AG09319 (cell line): ENCODE measurements at regions not wholly inside any gene's neighbourhood (a gene's known extent, or its start where the extent isn't known, plus 50 kb on each side); places are given as distances from the start of the nearest gene placed in this dataset.
"Not testable (repeated sequence)": the region's sequence is repeated elsewhere in the genome, so short reads cannot be mapped to it uniquely, and the experiment has no call there.

ENCODE experiments used
- DNase-seq: peaks from one replicate; pipeline ENCODE4 v3.0.0-alpha.2; 2010; ENCODE audit warnings: low read depth; ENCODE audit errors: extremely low read depth
- TF ChIP-seq, protein P1 (sequence below): IDR thresholded peaks from 2 replicates; pipeline ENCODE4 v1.5.1; 2011; ENCODE audit warnings: low read depth, mild to moderate bottlenecking, inconsistent platforms, low read length, moderate library complexity

DNA sequence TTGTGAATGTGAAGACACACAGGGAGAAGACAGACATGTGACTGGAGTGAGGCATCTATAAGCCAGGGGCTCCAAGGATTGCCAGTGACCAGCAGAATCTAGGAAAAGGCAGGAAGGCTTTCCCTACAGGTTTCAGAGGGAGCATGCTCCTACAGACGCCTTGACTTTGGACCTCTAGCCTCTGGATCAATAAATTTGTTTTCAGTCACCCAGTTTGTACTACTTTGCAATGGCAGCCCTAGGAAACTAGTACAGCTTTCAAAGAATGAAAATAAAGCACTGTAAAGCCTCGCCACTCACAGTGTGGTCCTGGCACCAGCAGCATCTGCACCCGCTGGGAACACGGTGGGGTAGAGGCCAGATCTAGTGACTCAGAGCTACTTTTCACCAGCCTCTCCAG, 510.0 kb downstream of the LTN1 start:
- DNase-seq = no peak
- TF ChIP-seq, protein P1, sequence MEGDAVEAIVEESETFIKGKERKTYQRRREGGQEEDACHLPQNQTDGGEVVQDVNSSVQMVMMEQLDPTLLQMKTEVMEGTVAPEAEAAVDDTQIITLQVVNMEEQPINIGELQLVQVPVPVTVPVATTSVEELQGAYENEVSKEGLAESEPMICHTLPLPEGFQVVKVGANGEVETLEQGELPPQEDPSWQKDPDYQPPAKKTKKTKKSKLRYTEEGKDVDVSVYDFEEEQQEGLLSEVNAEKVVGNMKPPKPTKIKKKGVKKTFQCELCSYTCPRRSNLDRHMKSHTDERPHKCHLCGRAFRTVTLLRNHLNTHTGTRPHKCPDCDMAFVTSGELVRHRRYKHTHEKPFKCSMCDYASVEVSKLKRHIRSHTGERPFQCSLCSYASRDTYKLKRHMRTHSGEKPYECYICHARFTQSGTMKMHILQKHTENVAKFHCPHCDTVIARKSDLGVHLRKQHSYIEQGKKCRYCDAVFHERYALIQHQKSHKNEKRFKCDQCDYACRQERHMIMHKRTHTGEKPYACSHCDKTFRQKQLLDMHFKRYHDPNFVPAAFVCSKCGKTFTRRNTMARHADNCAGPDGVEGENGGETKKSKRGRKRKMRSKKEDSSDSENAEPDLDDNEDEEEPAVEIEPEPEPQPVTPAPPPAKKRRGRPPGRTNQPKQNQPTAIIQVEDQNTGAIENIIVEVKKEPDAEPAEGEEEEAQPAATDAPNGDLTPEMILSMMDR = no peak

DNA sequence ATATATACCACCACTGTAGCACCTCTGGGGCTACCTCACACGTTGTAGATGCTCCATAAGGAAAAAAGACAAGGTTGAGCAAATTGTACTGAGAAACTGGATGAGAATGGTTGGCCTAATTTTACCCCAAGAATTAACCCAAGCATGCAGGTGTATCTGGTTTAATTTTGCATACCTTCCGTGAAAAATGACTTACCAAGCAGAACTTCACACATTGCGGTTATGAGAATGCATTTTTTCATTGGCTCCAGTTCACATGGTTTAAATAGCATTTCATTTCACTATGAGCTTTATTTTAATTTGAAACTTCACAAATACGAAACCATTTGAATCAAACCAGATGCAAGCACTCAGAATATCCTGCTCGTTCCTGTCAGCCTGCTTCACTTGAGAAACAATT, 512.2 kb downstream of the LTN1 start:
- TF ChIP-seq, protein P1 = no peak
- no peak for DNase-seq

DNA sequence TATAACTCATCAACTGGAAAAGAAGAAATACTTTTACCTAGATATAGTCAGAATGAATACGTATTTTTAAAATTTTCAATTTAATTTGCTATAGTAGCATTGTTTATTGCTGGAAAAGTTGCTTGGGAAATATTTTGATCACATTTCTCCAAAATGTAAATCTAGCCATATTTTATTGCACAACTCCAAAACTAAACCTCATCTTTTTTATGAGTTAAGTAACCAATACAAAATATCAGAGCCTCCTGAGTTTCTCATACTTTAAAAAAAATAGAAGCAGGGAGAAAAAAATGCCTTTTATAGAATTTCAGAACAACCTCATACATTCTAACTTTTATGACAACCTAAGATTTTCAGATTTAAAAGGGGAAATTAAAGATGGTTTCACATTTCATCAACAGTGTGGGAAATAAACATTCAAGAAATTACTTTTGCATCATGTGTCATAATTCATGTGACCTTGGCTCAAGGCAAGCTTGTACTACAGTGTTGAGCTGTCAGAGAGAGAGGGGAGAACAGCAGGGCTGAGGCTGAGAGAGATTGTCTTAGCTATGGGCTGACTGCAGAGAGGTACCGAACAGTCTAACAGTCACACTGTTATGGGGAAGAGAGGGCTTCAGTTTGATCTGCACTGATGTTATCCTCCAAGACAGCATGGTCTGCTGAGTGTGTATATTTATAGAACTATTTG, 519.0 kb downstream of the LTN1 start:
- TF ChIP-seq, protein P1 = no peak
- no peak for DNase-seq

DNA sequence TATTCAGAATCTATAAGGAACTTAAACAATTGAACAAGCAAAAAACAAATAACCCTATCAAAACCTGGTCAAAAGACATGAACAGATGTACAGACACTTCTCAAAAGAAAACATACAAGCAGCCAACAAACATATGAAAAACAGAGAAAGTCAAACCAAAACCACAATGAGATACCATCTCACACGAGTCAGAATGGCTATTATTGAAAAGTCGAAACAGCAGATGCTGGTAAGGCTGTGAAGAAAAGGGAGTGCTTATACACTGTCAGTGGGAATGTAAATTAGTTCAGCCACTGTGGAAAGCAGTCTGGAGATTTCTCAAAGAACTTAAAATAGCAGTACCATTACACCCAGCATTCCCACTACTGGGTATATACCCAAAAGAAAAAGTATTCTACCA, 520.1 kb downstream of the LTN1 start:
- DNase-seq = not testable (repeated sequence)

DNA sequence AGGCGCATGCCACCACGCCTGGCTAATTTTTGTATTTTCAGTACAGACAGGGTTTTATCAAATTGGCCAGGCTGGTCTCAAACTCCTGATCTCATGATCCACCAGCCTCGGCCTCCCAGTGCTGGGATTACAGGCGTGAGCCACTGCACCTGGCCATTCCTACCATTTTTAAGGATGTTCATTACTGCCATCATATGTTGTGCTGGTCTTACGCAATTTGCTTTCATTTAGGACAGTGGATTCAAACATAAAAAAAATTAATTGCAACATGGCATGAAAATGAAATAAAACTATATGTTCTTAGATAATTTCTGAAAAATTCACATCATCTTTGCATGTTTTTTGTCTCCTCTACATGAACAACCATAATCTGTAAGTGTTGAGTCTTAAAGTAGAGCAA, 527.7 kb downstream of the LTN1 start:
- no peak for DNase-seq
- TF ChIP-seq, protein P1 = no peak

DNA sequence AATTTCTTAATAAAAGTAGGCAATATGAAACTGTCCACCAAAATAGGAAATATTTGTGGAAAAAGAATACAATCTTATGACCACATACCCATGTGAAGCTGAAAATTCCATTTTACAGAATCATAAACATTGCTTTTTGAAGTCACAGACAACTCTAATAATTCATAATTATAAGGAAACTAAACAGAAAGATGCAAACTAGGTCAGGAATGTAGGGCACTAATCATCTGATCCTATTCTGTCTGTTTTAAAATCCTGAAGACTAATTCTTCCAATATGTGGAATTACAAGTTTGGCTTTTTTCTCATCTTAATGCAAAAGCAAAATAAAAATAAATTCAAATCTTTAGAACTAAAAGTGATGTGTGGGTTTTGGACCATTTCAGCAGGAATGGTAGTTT, 528.6 kb downstream of the LTN1 start:
- no peak for DNase-seq
- TF ChIP-seq, protein P1 = no peak

DNA sequence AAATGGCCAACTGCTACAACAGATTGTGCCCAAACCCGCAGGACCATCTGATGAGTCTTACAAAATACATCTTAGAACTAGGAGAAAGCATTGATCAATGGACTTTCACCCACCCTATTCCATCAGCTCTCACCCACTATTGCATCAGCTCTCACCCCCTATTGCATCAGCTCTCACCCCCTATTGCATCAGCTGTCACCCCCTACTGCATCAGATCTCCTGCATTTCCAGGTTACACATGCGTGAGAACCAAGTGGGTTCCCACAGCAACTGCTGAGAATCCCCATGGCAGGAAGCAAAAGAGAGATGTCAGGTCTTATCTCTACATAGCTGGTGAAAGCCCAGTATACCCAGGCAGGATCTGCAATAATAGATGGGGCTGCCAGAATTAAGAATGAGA, 533.5 kb downstream of the LTN1 start:
- TF ChIP-seq, protein P1 = no peak
- no peak for DNase-seq

DNA sequence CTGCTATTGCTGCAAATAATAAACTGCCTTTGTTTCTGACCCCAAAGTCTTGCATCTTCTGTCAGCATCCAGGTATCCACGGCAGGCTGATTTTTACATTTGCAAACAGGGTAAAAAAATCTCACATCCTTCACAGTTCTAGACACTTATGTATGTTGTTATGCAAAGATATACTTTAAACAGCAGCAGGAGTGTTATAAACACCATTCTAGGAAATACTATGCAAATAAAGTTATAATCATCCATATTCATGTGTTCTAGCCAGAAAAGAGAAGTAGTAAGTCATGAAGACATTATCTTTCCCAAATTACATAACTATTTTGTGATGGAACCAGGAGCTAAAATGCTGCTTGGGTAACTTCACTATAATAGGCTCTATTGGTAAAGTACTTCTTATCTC, 534.2 kb downstream of the LTN1 start:
- TF ChIP-seq, protein P1 = no peak
- DNase-seq = no peak
